GM23248 (cell line): ENCODE measurements at regions not wholly inside any gene's neighbourhood (a gene's known extent, or its start where the extent isn't known, plus 50 kb on each side); places are given as distances from the start of the nearest gene placed in this dataset.

Source experiments
- EZH2 ChIP-seq: fragments of 200-600 bp; sonication (generic); IDR thresholded peaks from 2 replicates; pipeline ENCODE4 v1.6.1; 2018; ENCODE audit warnings: antibody characterized with exemption, mild to moderate bottlenecking; ENCODE audit not compliant: insufficient read depth, poor library complexity, severe bottlenecking
- EZH2phosphoT487 ChIP-seq: fragments of 200-600 bp; sonication (generic); IDR thresholded peaks from 2 replicates; pipeline ENCODE4 v1.6.1; 2018; ENCODE audit warnings: antibody characterized with exemption, moderate library complexity, mild to moderate bottlenecking, low read depth; ENCODE audit not compliant: insufficient read depth

GRCh38 chr2:12615509-12615908 lies 101.2 kb upstream of the TRIB2 start:
- no peak for TF ChIP-seq EZH2
- no peak for TF ChIP-seq EZH2phosphoT487
